H9 (cell line): ENCODE measurements at regions not wholly inside any gene's neighbourhood (a gene's known extent, or its start where the extent isn't known, plus 50 kb on each side); places are given as distances from the start of the nearest gene placed in this dataset.

ENCODE experiments used
- DNase-seq: peaks from one replicate; pipeline ENCODE4 v3.0.0-alpha.2; 2017
- H2AFZ ChIP-seq: one replicate; pipeline ENCODE4 v1.6.1; 2013; ENCODE audit warnings: mild to moderate bottlenecking, low read length, control low read depth, moderate library complexity
- H2AK5ac ChIP-seq: 2 replicates; pipeline ENCODE4 v1.6.1; 2013; ENCODE audit warnings: low read length, control low read depth, mixed read lengths; ENCODE audit not compliant: insufficient read length
- H2BK120ac ChIP-seq: one replicate; pipeline ENCODE4 v1.6.1; 2013; ENCODE audit warnings: low read depth, mild to moderate bottlenecking, low read length, control low read depth, inconsistent platforms; ENCODE audit not compliant: poor library complexity, severe bottlenecking
- H2BK12ac ChIP-seq: 2 replicates; pipeline ENCODE4 v1.6.1; 2013; ENCODE audit warnings: low read length, control low read depth, mixed read lengths, low read depth; ENCODE audit not compliant: insufficient read length
- H2BK15ac ChIP-seq: 2 replicates; pipeline ENCODE4 v1.6.1; 2013; ENCODE audit warnings: low read depth, low read length, control low read depth
- H2BK20ac ChIP-seq: one replicate; pipeline ENCODE4 v1.6.1; 2013; ENCODE audit warnings: low read depth, mild to moderate bottlenecking, low read length, control low read depth, inconsistent platforms; ENCODE audit not compliant: poor library complexity, severe bottlenecking
- H2BK5ac ChIP-seq: 2 replicates; pipeline ENCODE4 v1.6.1; 2013; ENCODE audit warnings: low read length, control low read depth, mixed read lengths; ENCODE audit not compliant: insufficient read length
- H3K14ac ChIP-seq: 2 replicates; pipeline ENCODE4 v1.6.1; 2013; ENCODE audit warnings: low read length, control low read depth; ENCODE audit not compliant: insufficient read depth
- H3K18ac ChIP-seq: 2 replicates; pipeline ENCODE4 v1.6.1; 2013; ENCODE audit warnings: low read depth, mild to moderate bottlenecking, mixed read lengths, low read length, control low read depth; ENCODE audit not compliant: insufficient read length
- H3K23ac ChIP-seq: 2 replicates; pipeline ENCODE4 v1.6.1; 2013; ENCODE audit warnings: low read length, control low read depth, mixed read lengths, low read depth; ENCODE audit not compliant: insufficient read length
- H3K23me2 ChIP-seq: 2 replicates; pipeline ENCODE4 v1.6.1; 2013; ENCODE audit warnings: low read depth, mild to moderate bottlenecking, mixed read lengths, low read length, control low read depth; ENCODE audit not compliant: insufficient read length, poor library complexity, severe bottlenecking
- H3K27ac ChIP-seq: 2 replicates; pipeline ENCODE4 v1.5.1; 2013; ENCODE audit warnings: low read length, control low read depth, mixed read lengths, low read depth; ENCODE audit not compliant: insufficient read length
- H3K27me3 ChIP-seq: 2 replicates; pipeline ENCODE4 v1.6.1; 2013; ENCODE audit warnings: low read length, control low read depth, inconsistent platforms; ENCODE audit not compliant: insufficient read depth
- H3K4ac ChIP-seq: 2 replicates; pipeline ENCODE4 v1.6.1; 2013; ENCODE audit warnings: low read depth, mild to moderate bottlenecking, control low read depth, inconsistent platforms, low read length, moderate library complexity
- H3K4me1 ChIP-seq: 2 replicates; pipeline ENCODE4 v1.6.1; 2013; ENCODE audit warnings: low read length, control low read depth, inconsistent platforms; ENCODE audit not compliant: insufficient read depth
- H3K4me2 ChIP-seq: 2 replicates; pipeline ENCODE4 v1.6.1; 2013; ENCODE audit warnings: low read length, control low read depth, mixed read lengths; ENCODE audit not compliant: insufficient read length, insufficient read depth
- H3K56ac ChIP-seq: 2 replicates; pipeline ENCODE4 v1.6.1; 2013; ENCODE audit warnings: low read depth, mild to moderate bottlenecking, mixed read lengths, low read length, control low read depth; ENCODE audit not compliant: insufficient read length
- H3K79me1 ChIP-seq: 2 replicates; pipeline ENCODE4 v1.6.1; 2013; ENCODE audit warnings: low read depth, mild to moderate bottlenecking, moderate library complexity, low read length, control low read depth, inconsistent platforms; ENCODE audit not compliant: insufficient read depth, poor library complexity, severe bottlenecking
- H3K79me2 ChIP-seq: 2 replicates; pipeline ENCODE4 v1.6.1; 2013; ENCODE audit warnings: low read length, control low read depth, inconsistent platforms; ENCODE audit not compliant: insufficient read depth
- H3K9ac ChIP-seq: 2 replicates; pipeline ENCODE4 v1.6.1; 2013; ENCODE audit warnings: low read length, control low read depth, mixed read lengths; ENCODE audit not compliant: insufficient read length; ENCODE audit errors: extremely low read depth
- H3K9me3 ChIP-seq: one replicate; pipeline ENCODE4 v1.6.1; 2013; ENCODE audit warnings: low read depth, low read length, inconsistent platforms; ENCODE audit not compliant: control insufficient read depth
- H3T11ph ChIP-seq: one replicate; pipeline ENCODE4 v1.6.1; 2013; ENCODE audit warnings: mild to moderate bottlenecking, low read length, control low read depth, inconsistent platforms
- H4K20me1 ChIP-seq: one replicate; pipeline ENCODE4 v1.6.1; 2013; ENCODE audit not compliant: control insufficient read depth, insufficient read length, insufficient read depth
- H4K5ac ChIP-seq: 2 replicates; pipeline ENCODE4 v1.6.1; 2013; ENCODE audit warnings: low read depth, mild to moderate bottlenecking, mixed read lengths, low read length, control low read depth; ENCODE audit not compliant: insufficient read length
- H4K8ac ChIP-seq: replicated peaks from 2 replicates; pipeline ENCODE4 v1.6.1; 2013; ENCODE audit warnings: low read length, control low read depth, mixed read lengths, low read depth; ENCODE audit not compliant: insufficient read length
- H4K91ac ChIP-seq: 2 replicates; pipeline ENCODE4 v1.6.1; 2013; ENCODE audit warnings: low read depth, mild to moderate bottlenecking, moderate library complexity, mixed read lengths, low read length, control low read depth; ENCODE audit not compliant: insufficient read length
- H3K27ac Mint-ChIP-seq, 3 experiments: 2 replicates in 2 of 3; 3 replicates in 1 of 3; pipeline ENCODE4 v1.8.0; 2020 to 2021; ENCODE audit warnings: mixed read lengths in 3 of 3, mild to moderate bottlenecking in 1 of 3, moderate library complexity in 1 of 3
- H3K27me3 Mint-ChIP-seq: 2 replicates; pipeline ENCODE4 v1.8.0; 2021; ENCODE audit warnings: low read depth, mild to moderate bottlenecking, moderate library complexity, mixed read lengths
- H3K36me3 Mint-ChIP-seq, 3 experiments: 2 replicates in 2 of 3; 3 replicates in 1 of 3; pipeline ENCODE4 v1.8.0; 2020 to 2021; ENCODE audit warnings: low read depth in 3 of 3, mixed read lengths in 3 of 3; ENCODE audit not compliant: insufficient read depth in 1 of 3
- H3K4me1 Mint-ChIP-seq, 2 experiments: 2 replicates each; pipeline ENCODE4 v1.8.0; 2020; ENCODE audit warnings: mixed read lengths in 2 of 2
- H3K4me3 Mint-ChIP-seq, 2 experiments: 2 replicates in 1 of 2; 3 replicates in 1 of 2; pipeline ENCODE4 v1.8.0; 2020 to 2021; ENCODE audit warnings: mild to moderate bottlenecking in 2 of 2, mixed read lengths in 2 of 2, moderate library complexity in 1 of 2
- H3K9me3 Mint-ChIP-seq, 2 experiments: 2 replicates in 1 of 2; 3 replicates in 1 of 2; pipeline ENCODE4 v1.8.0; 2020; ENCODE audit warnings: mild to moderate bottlenecking in 2 of 2, mixed read lengths in 2 of 2, moderate library complexity in 1 of 2
- CTCF ChIP-seq: fragments of 200-600 bp; sonication (generic); conservative IDR thresholded peaks from 3 replicates; pipeline ENCODE4 v1.8.0; 2021; ENCODE audit warnings: antibody characterized with exemption, mild to moderate bottlenecking
- WGBS: extraction: QIAGEN DNeasy Blood & Tissue Kit; methylation state at CpG from one replicate; pipeline ENCODE4 v1.1.7; 2013; ENCODE audit warnings: missing lambda C conversion rate, low lambda C conversion rate, mixed read lengths; ENCODE audit not compliant: insufficient read length; ENCODE audit errors: extremely low coverage; 5-methylcytosine and 5-hydroxymethylcytosine counted together

DNA sequence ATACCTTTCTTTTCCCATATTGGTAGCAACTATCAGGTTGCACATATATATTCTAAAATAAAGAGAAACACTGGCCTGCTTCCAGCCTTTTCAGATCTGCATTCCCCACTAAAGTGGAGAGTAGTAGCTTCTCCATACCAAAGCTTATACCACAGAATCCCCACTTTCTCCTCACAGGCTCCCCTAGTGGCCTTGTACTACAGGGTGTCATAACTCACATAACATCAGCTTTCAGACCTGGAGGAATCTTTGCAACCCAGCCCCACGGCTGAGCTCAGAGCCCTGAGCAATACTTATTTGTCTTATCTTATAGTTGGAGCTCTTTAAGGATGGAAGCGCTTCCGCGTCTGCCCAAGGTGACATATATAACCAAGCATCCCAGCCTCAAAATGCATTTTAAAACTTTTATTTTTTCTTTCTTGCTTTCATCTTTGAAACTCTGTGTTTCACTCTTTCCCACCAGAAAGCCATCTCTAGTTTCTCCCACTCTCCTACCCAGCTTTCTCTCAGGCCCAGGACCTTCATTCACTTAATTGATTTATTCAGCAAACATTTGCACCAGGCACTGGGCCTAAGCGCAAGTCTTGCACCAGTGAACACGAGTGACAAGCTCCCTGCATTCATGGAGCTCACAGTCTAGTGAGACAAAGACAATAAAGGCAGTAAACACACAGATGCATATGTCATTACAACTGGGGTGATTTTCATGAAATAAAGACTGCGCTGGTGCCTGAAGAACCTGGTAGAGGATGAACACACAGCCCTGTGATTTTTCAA lies 254.7 kb downstream of the IPO8 start:
- no peak overlapping the region for H2BK20ac ChIP-seq
- no peaks in the 10 kb centered on the region for H3K4me1 ChIP-seq
- DNase-seq = peak; percentile 58
- no peak overlapping the region for H4K5ac ChIP-seq
- no peak overlapping the region for H2BK5ac ChIP-seq
- H3K4me2 ChIP-seq = no peak overlapping the region
- Mint-ChIP-seq H3K27ac (no peak overlapping the region; a peak in 1 of 7 replicates), H3K4me3 (no peak overlapping the region), H3K36me3 (no peaks in the 10 kb centered on the region), H3K4me1 (no peaks in the 10 kb centered on the region), H3K9me3 (no peaks in the 10 kb centered on the region; a peak in 1 of 5 replicates), H3K27me3 (no peaks in the 10 kb centered on the region)
- no peak overlapping the region for H4K8ac ChIP-seq
- H2AK5ac ChIP-seq = no peak overlapping the region
- H2BK12ac ChIP-seq = no peak overlapping the region
- H2BK120ac ChIP-seq = no peak overlapping the region
- no peak overlapping the region for H4K91ac ChIP-seq
- no peak overlapping the region for H2AFZ ChIP-seq
- WGBS = no CpG with 5 or more reads among the region's 7 CpGs
- no peak overlapping the region for H3K9ac ChIP-seq
- no peaks in the 10 kb centered on the region for H3K79me2 ChIP-seq
- no peaks in the 10 kb centered on the region for H3K79me1 ChIP-seq
- H3K4ac ChIP-seq = no peak overlapping the region
- H3K56ac ChIP-seq = no peak overlapping the region
- H2BK15ac ChIP-seq = no peak overlapping the region
- no peaks in the 10 kb centered on the region for H3K23me2 ChIP-seq
- H3T11ph ChIP-seq = no peak overlapping the region
- H3K27me3 ChIP-seq = no peaks in the 10 kb centered on the region
- H3K23ac ChIP-seq = no peak overlapping the region
- no peaks in the 10 kb centered on the region for H3K9me3 ChIP-seq
- TF ChIP-seq CTCF = peak; percentile 73
- no peaks in the 10 kb centered on the region for H4K20me1 ChIP-seq
- H3K14ac ChIP-seq = no peak overlapping the region
- H3K18ac ChIP-seq = no peak overlapping the region
- no peak overlapping the region for H3K27ac ChIP-seq
